WTC11 (cell line): ENCODE measurements at regions not wholly inside any gene's neighbourhood (a gene's known extent, or its start where the extent isn't known, plus 50 kb on each side); places are given as distances from the start of the nearest gene placed in this dataset.

Source experiments
- ATAC-seq: fragments of 200-7000 bp; cut with Tn5 transposase; 2 replicates; pipeline ENCODE4 v1.10.0; 2021; ENCODE audit warnings: mild to moderate bottlenecking, moderate library complexity
- CTCF ChIA-PET: fragments of 300-600 bp; sonication (Branson Sonifier 250); formaldehyde crosslinking; loops from one replicate; lab custom pipeline; 2021; ENCODE audit warnings: antibody characterized with exemption; lab: Charles Lee
- POLR2A ChIA-PET: fragments of 350-600 bp; sonication (Branson Sonifier 250); formaldehyde crosslinking; loops from one replicate; lab custom pipeline; 2021; ENCODE audit warnings: antibody characterized with exemption; lab: Charles Lee
- DNase-seq: peaks from one replicate; pipeline ENCODE4 v3.0.0; 2021; ENCODE audit warnings: low spot score
- H3K27ac Mint-ChIP-seq: 2 replicates; pipeline ENCODE4 v1.8.0; 2021; ENCODE audit warnings: mixed read lengths
- H3K27me3 Mint-ChIP-seq: 2 replicates; pipeline ENCODE4 v1.8.0; 2021; ENCODE audit warnings: low read depth, mild to moderate bottlenecking, moderate library complexity, mixed read lengths
- H3K36me3 Mint-ChIP-seq: 2 replicates; pipeline ENCODE4 v1.8.0; 2021; ENCODE audit warnings: mixed read lengths
- H3K4me1 Mint-ChIP-seq: 2 replicates; pipeline ENCODE4 v1.8.0; 2022; ENCODE audit warnings: mixed read lengths
- H3K4me3 Mint-ChIP-seq: 2 replicates; pipeline ENCODE4 v1.8.0; 2021; ENCODE audit warnings: mild to moderate bottlenecking, moderate library complexity, mixed read lengths
- H3K9me3 Mint-ChIP-seq: 2 replicates; pipeline ENCODE4 v1.8.0; 2021; ENCODE audit warnings: mixed read lengths
- AFF4 ChIP-seq: sonication (generic); formaldehyde crosslinking; IDR thresholded peaks from 2 replicates; pipeline ENCODE4 v1.8.1; 2023; ENCODE audit warnings: mild to moderate bottlenecking, missing genetic modification reagents, borderline replicate concordance
- ARID4B ChIP-seq: sonication (generic); formaldehyde crosslinking; IDR thresholded peaks from 2 replicates; pipeline ENCODE4 v1.8.0; 2023; ENCODE audit warnings: missing genetic modification reagents, mild to moderate bottlenecking, borderline replicate concordance
- ATF2 ChIP-seq: sonication (generic); formaldehyde crosslinking; IDR thresholded peaks from 2 replicates; pipeline ENCODE4 v1.8.1; 2022; ENCODE audit warnings: low read depth, missing genetic modification reagents, borderline replicate concordance
- E2F1 ChIP-seq: sonication (generic); formaldehyde crosslinking; IDR thresholded peaks from 2 replicates; pipeline ENCODE4 v1.8.0; 2022; ENCODE audit warnings: mild to moderate bottlenecking, missing genetic modification reagents
- ERG ChIP-seq: fragments of 250-450 bp; sonication (Bioruptor Pico); IDR thresholded peaks from 2 replicates; pipeline ENCODE4 v1.8.0; 2021; ENCODE audit warnings: mild to moderate bottlenecking
- FOXP1 ChIP-seq: sonication (generic); formaldehyde crosslinking; IDR thresholded peaks from 2 replicates; pipeline ENCODE4 v1.8.0; 2022; ENCODE audit warnings: missing genetic modification reagents, mild to moderate bottlenecking, moderate library complexity, borderline replicate concordance
- GRHL2 ChIP-seq: fragments of 250-450 bp; sonication (Bioruptor Pico); IDR thresholded peaks from 2 replicates; pipeline ENCODE4 v1.8.0; 2022; ENCODE audit warnings: mild to moderate bottlenecking, moderate library complexity; ENCODE audit not compliant: insufficient replicate concordance, severe bottlenecking
- GTF2I ChIP-seq: fragments of 250-450 bp; sonication (Bioruptor Pico); conservative IDR thresholded peaks from 2 replicates; pipeline ENCODE4 v1.4.0; 2021; ENCODE audit warnings: mild to moderate bottlenecking
- JAZF1 ChIP-seq: fragments of 250-450 bp; sonication (Bioruptor Pico); IDR thresholded peaks from 2 replicates; pipeline ENCODE4 v1.9.0; 2021; ENCODE audit warnings: moderate library complexity, mild to moderate bottlenecking, inconsistent platforms
- SP1 ChIP-seq: sonication (generic); formaldehyde crosslinking; conservative IDR thresholded peaks from 2 replicates; pipeline ENCODE4 v1.8.1; 2022; ENCODE audit warnings: missing genetic modification reagents
- STAT6 ChIP-seq: sonication (generic); formaldehyde crosslinking; conservative IDR thresholded peaks from 2 replicates; pipeline ENCODE4 v1.8.1; 2023; ENCODE audit warnings: mild to moderate bottlenecking, low read depth, missing genetic modification reagents, moderate library complexity
- TP53 ChIP-seq: sonication (generic); formaldehyde crosslinking; IDR thresholded peaks from 2 replicates; pipeline ENCODE4 v1.8.1; 2023; ENCODE audit warnings: mild to moderate bottlenecking, missing genetic modification reagents
- ZBTB21 ChIP-seq: sonication (generic); formaldehyde crosslinking; IDR thresholded peaks from 2 replicates; pipeline ENCODE4 v1.8.1; 2023; ENCODE audit warnings: mild to moderate bottlenecking, missing genetic modification reagents, borderline replicate concordance
- ZNF281 ChIP-seq: sonication (generic); formaldehyde crosslinking; IDR thresholded peaks from 2 replicates; pipeline ENCODE4 v1.8.0; 2023; ENCODE audit warnings: mild to moderate bottlenecking, missing genetic modification reagents

GRCh38 chr11:109173504-109173903, 248.5 kb upstream of the C11orf87 start:
- H3K27ac Mint-ChIP-seq = no peak overlapping the region
- H3K27me3 Mint-ChIP-seq = no peaks in the 10 kb centered on the region; the same call in 1 of the 2 replicates
- peaks cover 3% of the 10 kb centered on the region for H3K9me3 Mint-ChIP-seq
- ATAC-seq (no peak), DNase-seq (no peak)
- ChIA-PET POLR2A (no interaction called here), CTCF (no interaction called here)
- no peak overlapping the region for H3K4me3 Mint-ChIP-seq
- TF ChIP-seq GTF2I (CRISPR knock-in tag) = no peak
- no peak for TF ChIP-seq ZNF281
- no peak for TF ChIP-seq E2F1 (CRISPR knock-in tag)
- TF ChIP-seq ATF2 = no peak
- TF ChIP-seq TP53 (CRISPR knock-in tag) = no peak
- no peak for TF ChIP-seq FOXP1 (CRISPR knock-in tag)
- TF ChIP-seq JAZF1 = no peak
- TF ChIP-seq GRHL2 (CRISPR knock-in tag) = no peak
- no peak for TF ChIP-seq AFF4 (CRISPR knock-in tag)
- TF ChIP-seq STAT6 (CRISPR knock-in tag) = no peak
- no peak for TF ChIP-seq SP1 (CRISPR knock-in tag)
- no peak for TF ChIP-seq ERG (CRISPR knock-in tag)
- TF ChIP-seq ARID4B (CRISPR knock-in tag) = no peak
- no peak for TF ChIP-seq ZBTB21 (CRISPR knock-in tag)
- H3K36me3 Mint-ChIP-seq = no peaks in the 10 kb centered on the region
- no peaks in the 10 kb centered on the region for H3K4me1 Mint-ChIP-seq
